GM20000 (cell line): ENCODE measurements at regions not wholly inside any gene's neighbourhood (a gene's known extent, or its start where the extent isn't known, plus 50 kb on each side); places are given as distances from the start of the nearest gene placed in this dataset.

Experiments
- DNase-seq: peaks from one replicate; pipeline ENCODE4 v3.0.0; 2012; ENCODE audit warnings: low spot score
- TF ChIP-seq, protein P1 (sequence below): IDR thresholded peaks from 2 replicates; pipeline ENCODE4 v1.5.1; 2012; ENCODE audit warnings: mild to moderate bottlenecking, control low read depth; ENCODE audit errors: extremely low read depth, missing control alignments

GRCh38 chr6:74756923-74757322 lies 448.9 kb downstream of the COL12A1 start:
- DNase-seq = no peak
- TF ChIP-seq, protein P1, sequence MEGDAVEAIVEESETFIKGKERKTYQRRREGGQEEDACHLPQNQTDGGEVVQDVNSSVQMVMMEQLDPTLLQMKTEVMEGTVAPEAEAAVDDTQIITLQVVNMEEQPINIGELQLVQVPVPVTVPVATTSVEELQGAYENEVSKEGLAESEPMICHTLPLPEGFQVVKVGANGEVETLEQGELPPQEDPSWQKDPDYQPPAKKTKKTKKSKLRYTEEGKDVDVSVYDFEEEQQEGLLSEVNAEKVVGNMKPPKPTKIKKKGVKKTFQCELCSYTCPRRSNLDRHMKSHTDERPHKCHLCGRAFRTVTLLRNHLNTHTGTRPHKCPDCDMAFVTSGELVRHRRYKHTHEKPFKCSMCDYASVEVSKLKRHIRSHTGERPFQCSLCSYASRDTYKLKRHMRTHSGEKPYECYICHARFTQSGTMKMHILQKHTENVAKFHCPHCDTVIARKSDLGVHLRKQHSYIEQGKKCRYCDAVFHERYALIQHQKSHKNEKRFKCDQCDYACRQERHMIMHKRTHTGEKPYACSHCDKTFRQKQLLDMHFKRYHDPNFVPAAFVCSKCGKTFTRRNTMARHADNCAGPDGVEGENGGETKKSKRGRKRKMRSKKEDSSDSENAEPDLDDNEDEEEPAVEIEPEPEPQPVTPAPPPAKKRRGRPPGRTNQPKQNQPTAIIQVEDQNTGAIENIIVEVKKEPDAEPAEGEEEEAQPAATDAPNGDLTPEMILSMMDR = no peak

DNA sequence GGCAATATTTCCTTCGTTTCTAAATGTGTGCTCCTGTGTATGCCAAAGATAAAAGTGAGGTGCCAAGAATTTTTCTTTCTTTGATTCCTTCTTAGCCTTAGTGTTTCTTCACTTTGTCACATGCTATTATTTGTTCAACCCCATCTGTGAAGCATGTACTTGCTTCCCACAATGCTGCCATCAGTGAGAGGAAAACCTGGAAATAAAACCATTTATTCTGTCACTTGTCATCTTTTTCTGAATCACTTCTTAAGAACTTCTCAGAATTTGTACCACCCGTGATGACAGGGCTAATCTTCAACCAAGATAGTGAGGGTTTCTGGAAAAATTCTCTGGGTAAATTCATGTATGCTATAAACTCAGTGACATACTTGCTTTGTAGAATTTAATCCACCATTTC lies 450.1 kb downstream of the COL12A1 start:
- TF ChIP-seq, protein P1 = no peak
- no peak for DNase-seq

DNA sequence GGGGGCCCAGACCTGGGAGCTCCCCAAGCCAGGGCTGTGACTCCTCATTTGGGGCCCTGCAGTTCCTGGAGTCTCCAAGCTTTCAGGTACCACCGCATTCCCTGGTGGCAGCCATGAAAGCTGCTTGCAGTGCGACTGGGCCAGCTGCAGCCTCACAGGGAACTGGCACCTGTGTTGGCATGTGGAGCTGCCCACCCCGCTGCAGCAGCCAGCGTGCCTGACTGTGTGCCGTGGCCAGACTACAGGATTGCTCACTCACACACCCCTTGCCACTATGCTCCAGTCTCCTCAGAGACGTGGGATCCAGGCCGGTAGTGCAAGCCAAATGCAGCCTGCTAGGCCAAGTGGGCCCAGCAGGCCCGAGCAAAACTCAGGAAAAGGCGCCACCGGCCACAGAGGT lies 450.7 kb downstream of the COL12A1 start:
- DNase-seq = no peak
- TF ChIP-seq, protein P1 = no peak

DNA sequence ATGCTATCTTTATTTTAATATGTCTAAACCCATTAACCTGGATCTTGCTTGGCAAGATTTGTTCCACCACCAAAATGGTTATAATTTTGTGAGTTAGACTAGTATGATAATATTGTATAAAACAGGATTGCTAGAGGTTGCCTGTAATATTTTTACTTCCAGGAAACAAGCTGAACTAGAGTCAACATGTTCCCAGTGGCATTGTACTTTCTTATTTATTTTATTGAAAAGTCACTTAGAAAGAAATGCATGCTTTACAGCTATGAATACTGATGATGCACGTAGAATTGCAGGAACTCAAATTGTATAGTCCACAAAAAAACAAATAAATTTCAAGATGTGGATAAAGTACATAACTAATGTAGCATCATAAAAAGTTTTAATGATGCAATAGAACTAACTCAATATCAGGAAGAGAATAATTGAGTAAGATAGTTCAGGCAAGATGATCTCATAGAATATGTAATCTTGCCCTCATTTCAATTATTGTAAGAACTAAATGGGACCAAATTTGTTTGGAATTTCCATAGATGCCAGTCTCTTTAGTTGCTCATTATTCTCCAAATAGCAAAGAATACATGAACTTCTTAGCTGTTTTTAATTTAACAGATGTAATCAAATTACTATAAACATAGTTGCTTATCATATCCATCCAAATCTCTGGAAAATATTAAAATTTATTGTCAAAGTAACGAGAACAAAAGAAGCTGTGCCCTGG lies 451.8 kb downstream of the COL12A1 start:
- no peak for DNase-seq
- TF ChIP-seq, protein P1 = no peak

DNA sequence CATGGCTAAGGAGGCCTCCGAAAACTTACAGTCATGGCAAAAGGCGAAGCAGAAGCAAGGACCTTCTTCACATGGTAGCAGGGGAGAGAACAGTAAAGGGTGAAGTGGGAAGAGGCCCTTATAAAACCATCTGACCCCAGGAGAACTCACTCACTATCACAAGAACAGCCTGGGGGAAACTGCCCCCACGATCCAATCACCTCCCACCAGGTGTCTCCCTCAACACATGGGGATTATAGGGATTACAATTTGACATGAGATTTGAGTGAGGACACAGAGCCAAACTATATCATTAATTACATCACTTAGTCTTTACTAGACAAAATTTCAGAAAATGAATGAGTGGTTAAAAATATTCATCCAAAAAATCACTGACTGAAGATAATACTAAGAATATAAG lies 453.6 kb downstream of the COL12A1 start:
- TF ChIP-seq, protein P1 = no peak
- DNase-seq = no peak

- no peak for DNase-seq
- TF ChIP-seq, protein P1 = no peak
These were observed 455.0 kb downstream of the COL12A1 start for GRCh38 chr6:74750826-74751225.

DNA sequence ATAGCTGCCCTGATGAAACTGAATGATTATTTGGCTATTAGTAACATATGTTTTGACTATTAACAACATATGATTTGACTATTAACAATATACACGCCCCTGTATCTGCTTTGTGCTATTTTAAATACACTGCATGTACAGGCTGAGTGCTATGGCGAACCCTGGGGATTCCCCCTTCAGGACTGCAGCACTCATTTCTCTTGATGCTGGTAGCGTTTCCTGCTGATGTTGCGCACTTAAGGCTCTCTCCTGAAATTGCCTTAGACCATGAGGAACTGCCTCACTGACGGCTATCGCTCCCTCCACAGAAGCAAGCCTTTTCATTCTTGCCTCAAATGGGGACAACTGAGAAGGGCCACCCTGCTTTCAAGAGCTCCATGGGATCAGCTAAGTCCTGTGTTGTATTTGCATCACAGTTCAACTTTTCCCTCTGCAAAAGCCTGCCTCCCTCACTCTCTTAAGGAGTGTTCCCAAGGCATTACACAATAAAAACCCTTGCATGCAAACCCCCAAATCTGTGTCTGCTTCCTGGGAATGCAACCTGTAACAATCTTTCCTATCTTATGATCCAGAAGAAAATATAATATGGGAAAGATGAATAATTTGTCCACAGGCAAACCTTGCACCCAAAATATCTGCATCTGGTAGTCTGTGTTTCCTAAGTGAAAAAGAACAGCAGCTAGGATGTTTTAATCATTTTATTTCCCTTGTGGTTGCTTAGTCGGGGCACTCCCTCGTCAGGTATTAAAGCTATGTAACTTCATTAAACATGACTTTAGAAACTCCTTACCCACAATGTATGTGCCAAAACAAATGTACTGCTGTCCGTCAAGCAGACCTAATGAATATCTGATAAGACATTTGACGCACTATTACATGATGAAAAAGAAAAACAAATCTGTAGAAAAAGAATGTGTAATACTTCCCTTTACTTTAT lies 456.4 kb downstream of the COL12A1 start:
- TF ChIP-seq, protein P1 = no peak
- DNase-seq = peak; percentile 6
